ENCODE measurements at regions not wholly inside any gene's neighbourhood (a gene's known extent, or its start where the extent isn't known, plus 50 kb on each side); places are given as distances from the start of the nearest gene placed in this dataset.

DNA sequence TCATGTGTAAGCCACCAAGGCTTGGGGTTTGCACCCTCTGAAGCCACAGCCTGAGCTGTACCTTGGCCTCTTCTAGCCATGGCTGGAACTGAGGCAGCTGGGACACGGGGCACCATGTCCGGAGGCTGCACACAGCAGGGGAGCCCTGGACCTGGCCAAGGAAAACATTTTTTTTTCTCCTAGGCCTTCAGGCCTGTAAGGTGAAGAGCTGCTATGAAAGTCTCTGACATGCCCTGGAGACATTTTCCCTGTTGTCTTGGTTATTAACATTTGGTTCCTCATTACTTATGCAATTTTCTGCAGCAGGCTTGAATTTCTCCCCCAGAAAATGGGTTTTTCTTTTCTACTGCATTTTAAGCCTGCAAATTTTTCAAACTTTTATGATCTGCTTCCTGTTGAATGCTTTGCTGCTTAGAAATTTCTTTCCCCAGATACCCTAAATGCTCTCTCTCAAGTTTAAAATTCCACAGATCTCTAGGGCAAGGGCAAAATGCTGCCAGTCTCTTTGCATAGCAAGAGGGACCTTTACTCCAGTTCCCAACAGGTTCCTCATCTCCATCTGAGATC is 295.8 kb downstream of the LTN1 start:
- TF ChIP-seq NFRKB (IDR thresholded peaks at IDR 0.05), result no peak
- no peak for TF ChIP-seq ZNF384 (IDR thresholded peaks at IDR 0.05)
- no peak for TF ChIP-seq TARDBP (IDR thresholded peaks at IDR 0.05)
- TF ChIP-seq FOXA1 (IDR thresholded peaks at IDR 0.05), result no peak
- TF ChIP-seq SUZ12 (IDR thresholded peaks at IDR 0.05), result no peak
- TF ChIP-seq BHLHE40 (IDR thresholded peaks at IDR 0.05; ENCODE audit: borderline replicate concordance), result no peak
- TF ChIP-seq HDGF (IDR thresholded peaks at IDR 0.05; ENCODE audit: borderline replicate concordance), result no peak
- no peak for TF ChIP-seq SP1 (IDR thresholded peaks at IDR 0.05)
- no peak for TF ChIP-seq FOXK2 (IDR thresholded peaks at IDR 0.05)
- TF ChIP-seq L3MBTL2 (conservative IDR thresholded peaks at IDR 0.05), result no peak
- no peak for TF ChIP-seq FOXM1 (IDR thresholded peaks at IDR 0.05; ENCODE audit: borderline replicate concordance)
- TF ChIP-seq CTBP1 (IDR thresholded peaks at IDR 0.05; ENCODE audit: borderline replicate concordance), result no peak

All from HEK293T (cell line).